Astrocyte (in vitro differentiated cells and primary cell): ENCODE measurements at regions not wholly inside any gene's neighbourhood (a gene's known extent, or its start where the extent isn't known, plus 50 kb on each side); places are given as distances from the start of the nearest gene placed in this dataset.

Experiments
- DNase-seq: peaks from one replicate; pipeline ENCODE4 v3.0.0-alpha.2; 2010; ENCODE audit warnings: low read depth
- FAIRE-seq: peaks from 2 replicates; lab custom pipeline; 2011; peaks lifted over from hg19 to GRCh38; lab: Jason Lieb, UNC
- H2AFZ ChIP-seq: 2 replicates; pipeline ENCODE4 v1.6.0; 2012; ENCODE audit warnings: low read depth, low read length, inconsistent platforms
- H3K27ac ChIP-seq: 2 replicates; pipeline ENCODE4 v1.5.1; 2011; ENCODE audit warnings: low read depth, low read length, inconsistent platforms
- H3K27me3 ChIP-seq: 2 replicates; pipeline ENCODE4 v1.6.0; 2011; ENCODE audit warnings: low read length, inconsistent platforms; ENCODE audit not compliant: insufficient read depth
- H3K36me3 ChIP-seq: 2 replicates; pipeline ENCODE4 v1.5.1; 2011; ENCODE audit warnings: low read length, inconsistent platforms; ENCODE audit not compliant: insufficient read depth
- H3K4me1 ChIP-seq: 2 replicates; pipeline ENCODE4 v1.5.1; 2011; ENCODE audit warnings: low read length, inconsistent platforms; ENCODE audit not compliant: insufficient read depth
- H3K4me2 ChIP-seq: 2 replicates; pipeline ENCODE4 v1.6.0; 2012; ENCODE audit warnings: low read length, inconsistent platforms
- H3K4me3 ChIP-seq: 2 replicates; pipeline ENCODE4 v1.5.1; 2011; ENCODE audit warnings: low read depth, mild to moderate bottlenecking, low read length, inconsistent platforms; ENCODE audit not compliant: insufficient read depth
- H3K79me2 ChIP-seq: 2 replicates; pipeline ENCODE4 v1.6.0; 2012; ENCODE audit warnings: mild to moderate bottlenecking, low read length, inconsistent platforms; ENCODE audit not compliant: insufficient read depth
- H3K9ac ChIP-seq: 2 replicates; pipeline ENCODE4 v1.6.0; 2012; ENCODE audit warnings: mild to moderate bottlenecking, low read length, inconsistent platforms
- H3K9me3 ChIP-seq: 2 replicates; pipeline ENCODE4 v1.5.1; 2012; ENCODE audit warnings: low read depth, mild to moderate bottlenecking, low read length, inconsistent platforms; ENCODE audit not compliant: insufficient read depth
- H4K20me1 ChIP-seq: 2 replicates; pipeline ENCODE4 v1.6.0; 2012; ENCODE audit warnings: low read length, inconsistent platforms; ENCODE audit not compliant: insufficient read depth
- H3K27ac Mint-ChIP-seq: one replicate; pipeline ENCODE4 v1.8.0; 2021; ENCODE audit warnings: mild to moderate bottlenecking, mixed read lengths; ENCODE audit not compliant: unreplicated experiment
- H3K27me3 Mint-ChIP-seq: one replicate; pipeline ENCODE4 v1.8.0; 2021; ENCODE audit warnings: low read depth, mixed read lengths; ENCODE audit not compliant: unreplicated experiment
- H3K36me3 Mint-ChIP-seq: one replicate; pipeline ENCODE4 v1.8.0; 2021; ENCODE audit warnings: low read depth, mixed read lengths; ENCODE audit not compliant: unreplicated experiment
- H3K4me1 Mint-ChIP-seq: one replicate; pipeline ENCODE4 v1.8.0; 2021; ENCODE audit warnings: low read depth, mixed read lengths; ENCODE audit not compliant: unreplicated experiment
- H3K4me3 Mint-ChIP-seq: one replicate; pipeline ENCODE4 v1.8.0; 2021; ENCODE audit warnings: mild to moderate bottlenecking, moderate library complexity, mixed read lengths; ENCODE audit not compliant: unreplicated experiment
- H3K9me3 Mint-ChIP-seq: one replicate; pipeline ENCODE4 v1.8.0; 2021; ENCODE audit warnings: mild to moderate bottlenecking, mixed read lengths; ENCODE audit not compliant: unreplicated experiment
- CTCF ChIP-seq: IDR thresholded peaks from 2 replicates; pipeline ENCODE4 v1.5.1; 2011; ENCODE audit warnings: low read depth, mild to moderate bottlenecking, inconsistent platforms, low read length, moderate library complexity; ENCODE audit not compliant: insufficient read depth
- EZH2 ChIP-seq: IDR thresholded peaks from 2 replicates; pipeline ENCODE4 v1.6.1; 2012; ENCODE audit warnings: mild to moderate bottlenecking, low read length, inconsistent platforms; ENCODE audit not compliant: insufficient read depth

DNA sequence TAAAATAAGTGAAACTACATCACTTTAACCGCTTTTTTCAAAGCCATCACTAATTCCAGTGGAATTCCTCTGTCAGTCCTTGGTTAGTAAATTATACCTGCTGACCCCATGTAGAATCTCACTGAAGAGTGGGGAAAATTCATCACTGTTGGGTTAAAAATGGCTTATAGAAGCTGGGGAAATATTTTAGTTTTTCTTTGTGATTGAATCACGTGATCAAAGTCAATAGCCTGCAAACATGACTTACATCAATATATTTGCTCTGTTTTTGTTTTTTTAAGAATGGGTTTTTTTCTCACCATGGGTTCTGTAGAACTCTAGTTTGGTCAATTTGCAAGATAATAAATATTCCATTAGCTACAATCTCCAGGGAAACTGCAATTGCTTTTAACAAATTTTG, 445.2 kb upstream of the FAM47C start:
- H3K27ac ChIP-seq = no peak overlapping the region
- no peak overlapping the region for H3K9ac ChIP-seq
- DNase-seq = no peak
- H4K20me1 ChIP-seq = no peaks in the 10 kb centered on the region
- H3K27me3 Mint-ChIP-seq = no peaks in the 10 kb centered on the region
- H3K4me3 Mint-ChIP-seq = no peak overlapping the region
- no peak overlapping the region for H3K4me2 ChIP-seq
- H3K4me1 Mint-ChIP-seq = no peaks in the 10 kb centered on the region
- H3K9me3 ChIP-seq = no peaks in the 10 kb centered on the region
- H3K36me3 Mint-ChIP-seq = no peaks in the 10 kb centered on the region
- no peaks in the 10 kb centered on the region for H3K36me3 ChIP-seq
- no peak overlapping the region for H3K4me3 ChIP-seq
- H3K4me1 ChIP-seq = no peaks in the 10 kb centered on the region
- H3K79me2 ChIP-seq = no peaks in the 10 kb centered on the region
- H3K27ac Mint-ChIP-seq = no peak overlapping the region
- no peaks in the 10 kb centered on the region for H3K9me3 Mint-ChIP-seq
- TF ChIP-seq EZH2 = no peak
- no peak for TF ChIP-seq CTCF
- H3K27me3 ChIP-seq = no peaks in the 10 kb centered on the region
- H2AFZ ChIP-seq = no peak overlapping the region
- no peak for FAIRE-seq

DNA sequence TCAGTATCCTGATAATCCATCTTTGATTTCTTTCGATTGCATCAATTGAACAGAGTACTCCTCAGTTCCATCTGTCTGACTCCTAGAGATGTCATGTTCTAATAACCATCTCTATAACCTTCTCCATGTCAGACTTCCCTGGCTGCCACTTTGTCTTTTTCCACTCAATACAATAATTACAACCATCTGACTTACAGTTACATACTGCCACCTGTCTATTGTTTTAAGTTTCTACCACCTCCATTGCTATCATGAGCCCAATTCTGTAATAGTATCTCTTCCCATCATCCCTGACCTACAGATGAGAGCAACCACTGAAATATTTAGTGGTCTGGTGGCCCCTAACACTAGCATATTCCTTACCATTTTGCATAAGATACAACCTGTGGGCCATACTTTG, 439.2 kb upstream of the FAM47C start:
- Histone ChIP-seq H3K9ac (no peak overlapping the region), H3K4me1 (no peaks in the 10 kb centered on the region), H4K20me1 (no peaks in the 10 kb centered on the region), H3K79me2 (no peaks in the 10 kb centered on the region), H3K4me3 (no peak overlapping the region), H3K36me3 (no peaks in the 10 kb centered on the region), H3K4me2 (no peak overlapping the region), H3K9me3 (no peaks in the 10 kb centered on the region), H3K27ac (no peak overlapping the region), H2AFZ (no peak overlapping the region), H3K27me3 (no peaks in the 10 kb centered on the region)
- H3K27me3 Mint-ChIP-seq = no peaks in the 10 kb centered on the region
- DNase-seq (no peak), FAIRE-seq (no peak)
- H3K4me1 Mint-ChIP-seq = no peaks in the 10 kb centered on the region
- no peak overlapping the region for H3K27ac Mint-ChIP-seq
- H3K4me3 Mint-ChIP-seq = no peak overlapping the region
- H3K9me3 Mint-ChIP-seq = no peaks in the 10 kb centered on the region
- no peaks in the 10 kb centered on the region for H3K36me3 Mint-ChIP-seq
- no peak for TF ChIP-seq EZH2
- no peak for TF ChIP-seq CTCF

DNA sequence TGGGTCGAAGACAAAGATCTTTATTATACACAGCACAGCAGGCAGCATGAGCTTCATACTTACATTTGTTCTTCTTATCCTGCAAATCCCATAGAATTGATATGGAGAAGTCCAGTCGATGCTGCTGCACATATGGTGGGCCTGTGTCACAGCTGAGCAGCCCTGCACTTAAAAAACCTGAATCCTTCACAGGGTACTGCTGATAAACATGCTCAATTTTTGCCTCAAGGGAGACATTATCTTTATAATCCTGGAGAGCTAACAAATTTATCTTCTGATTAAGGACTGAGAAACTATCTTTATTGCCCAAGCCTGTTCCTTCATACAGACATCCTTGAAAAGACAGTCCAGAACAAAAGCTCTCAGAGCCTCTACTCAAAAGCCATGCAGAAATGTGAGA, 434.4 kb upstream of the FAM47C start:
- H3K9me3 ChIP-seq = no peaks in the 10 kb centered on the region

More for the DNA sequence above, 434.4 kb upstream of the FAM47C start:
- Mint-ChIP-seq H3K36me3 (no peaks in the 10 kb centered on the region), H3K4me3 (no peak overlapping the region), H3K27ac (no peak overlapping the region), H3K27me3 (no peaks in the 10 kb centered on the region), H3K4me1 (peaks cover 2% of the 10 kb centered on the region), H3K9me3 (no peaks in the 10 kb centered on the region)
- no peak for TF ChIP-seq EZH2
- no peak for TF ChIP-seq CTCF
- H3K4me3 ChIP-seq = no peak overlapping the region
- H3K4me2 ChIP-seq = no peak overlapping the region
- H3K4me1 ChIP-seq = no peaks in the 10 kb centered on the region
- H3K9ac ChIP-seq = no peak overlapping the region
- no peaks in the 10 kb centered on the region for H3K36me3 ChIP-seq
- H4K20me1 ChIP-seq = no peaks in the 10 kb centered on the region
- no peaks in the 10 kb centered on the region for H3K27me3 ChIP-seq
- H3K27ac ChIP-seq = no peak overlapping the region
- H3K79me2 ChIP-seq = no peaks in the 10 kb centered on the region
- FAIRE-seq (no peak), DNase-seq (no peak)
- H2AFZ ChIP-seq = no peak overlapping the region
